Parathyroid adenoma (tissue), 2 donors: ENCODE measurements at regions not wholly inside any gene's neighbourhood (a gene's known extent, or its start where the extent isn't known, plus 50 kb on each side); places are given as distances from the start of the nearest gene placed in this dataset.

Source experiments
- H2AFZ ChIP-seq: fragments of 300-600 bp; sonication (generic); one replicate; pipeline ENCODE4 v1.7.0; 2017; ENCODE audit warnings: antibody characterized with exemption, mild to moderate bottlenecking
- H3K27ac ChIP-seq: fragments of 300-600 bp; sonication (generic); one replicate; pipeline ENCODE4 v1.7.0; 2017
- H3K27me3 ChIP-seq: fragments of 300-600 bp; sonication (generic); one replicate; pipeline ENCODE4 v1.7.0; 2017; ENCODE audit warnings: low read length; ENCODE audit not compliant: control insufficient read depth, insufficient read depth
- H3K36me3 ChIP-seq: fragments of 300-600 bp; sonication (generic); one replicate; pipeline ENCODE4 v1.7.0; 2017; ENCODE audit warnings: low read length; ENCODE audit not compliant: control insufficient read depth, insufficient read depth
- H3K4me1 ChIP-seq: fragments of 300-600 bp; sonication (generic); one replicate; pipeline ENCODE4 v1.7.0; 2017; ENCODE audit warnings: control low read depth
- H3K4me2 ChIP-seq: fragments of 300-600 bp; sonication (generic); one replicate; pipeline ENCODE4 v1.7.0; 2017; ENCODE audit warnings: low read length
- H3K4me3 ChIP-seq: fragments of 300-600 bp; sonication (generic); one replicate; pipeline ENCODE4 v1.7.0; 2017; ENCODE audit warnings: low read depth, low read length
- H3K79me2 ChIP-seq: fragments of 300-600 bp; sonication (generic); one replicate; pipeline ENCODE4 v1.7.0; 2017; ENCODE audit warnings: control low read depth
- H3K9ac ChIP-seq: fragments of 300-600 bp; sonication (generic); one replicate; pipeline ENCODE4 v1.7.0; 2017; ENCODE audit warnings: mild to moderate bottlenecking
- H3K9me3 ChIP-seq: fragments of 300-600 bp; sonication (generic); one replicate; pipeline ENCODE4 v1.7.0; 2017; ENCODE audit warnings: low read length; ENCODE audit not compliant: control insufficient read depth
- TF ChIP-seq, protein P1 (sequence below): fragments of 300-600 bp; sonication (generic); IDR thresholded peaks from one replicate; pipeline ENCODE4 v1.7.0; 2017; ENCODE audit warnings: antibody characterized with exemption, mild to moderate bottlenecking
- donor health status: primary hyperparathyroidism.

DNA sequence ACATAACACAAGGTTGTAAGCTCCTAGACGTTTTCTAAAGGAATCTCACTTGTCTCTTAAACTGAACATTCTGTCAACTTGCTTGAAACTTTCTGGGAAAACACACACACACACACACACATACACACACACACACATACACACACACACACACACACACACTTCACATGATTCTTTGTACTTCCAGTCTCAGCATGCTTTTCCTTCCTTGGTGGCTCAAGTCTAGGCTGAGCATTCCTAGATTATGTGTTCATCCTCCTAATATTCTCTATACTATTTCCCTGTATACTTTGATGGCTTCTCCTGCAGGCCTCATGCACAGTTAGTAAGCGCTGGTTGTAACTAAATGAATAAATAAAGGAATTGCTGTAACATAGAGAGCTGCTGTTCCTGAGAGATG is 372.1 kb downstream of the PTPRC start:
- Histone ChIP-seq H3K4me1 (no peaks in the 10 kb centered on the region), H3K36me3 (no peaks in the 10 kb centered on the region), H3K79me2 (no peaks in the 10 kb centered on the region), H3K27ac (no peak overlapping the region), H3K27me3 (no peaks in the 10 kb centered on the region), H3K4me3 (no peak overlapping the region), H3K4me2 (no peak overlapping the region), H3K9me3 (no peaks in the 10 kb centered on the region), H2AFZ (no peak overlapping the region), H3K9ac (no peak overlapping the region)
- TF ChIP-seq, protein P1, sequence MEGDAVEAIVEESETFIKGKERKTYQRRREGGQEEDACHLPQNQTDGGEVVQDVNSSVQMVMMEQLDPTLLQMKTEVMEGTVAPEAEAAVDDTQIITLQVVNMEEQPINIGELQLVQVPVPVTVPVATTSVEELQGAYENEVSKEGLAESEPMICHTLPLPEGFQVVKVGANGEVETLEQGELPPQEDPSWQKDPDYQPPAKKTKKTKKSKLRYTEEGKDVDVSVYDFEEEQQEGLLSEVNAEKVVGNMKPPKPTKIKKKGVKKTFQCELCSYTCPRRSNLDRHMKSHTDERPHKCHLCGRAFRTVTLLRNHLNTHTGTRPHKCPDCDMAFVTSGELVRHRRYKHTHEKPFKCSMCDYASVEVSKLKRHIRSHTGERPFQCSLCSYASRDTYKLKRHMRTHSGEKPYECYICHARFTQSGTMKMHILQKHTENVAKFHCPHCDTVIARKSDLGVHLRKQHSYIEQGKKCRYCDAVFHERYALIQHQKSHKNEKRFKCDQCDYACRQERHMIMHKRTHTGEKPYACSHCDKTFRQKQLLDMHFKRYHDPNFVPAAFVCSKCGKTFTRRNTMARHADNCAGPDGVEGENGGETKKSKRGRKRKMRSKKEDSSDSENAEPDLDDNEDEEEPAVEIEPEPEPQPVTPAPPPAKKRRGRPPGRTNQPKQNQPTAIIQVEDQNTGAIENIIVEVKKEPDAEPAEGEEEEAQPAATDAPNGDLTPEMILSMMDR = no peak

DNA sequence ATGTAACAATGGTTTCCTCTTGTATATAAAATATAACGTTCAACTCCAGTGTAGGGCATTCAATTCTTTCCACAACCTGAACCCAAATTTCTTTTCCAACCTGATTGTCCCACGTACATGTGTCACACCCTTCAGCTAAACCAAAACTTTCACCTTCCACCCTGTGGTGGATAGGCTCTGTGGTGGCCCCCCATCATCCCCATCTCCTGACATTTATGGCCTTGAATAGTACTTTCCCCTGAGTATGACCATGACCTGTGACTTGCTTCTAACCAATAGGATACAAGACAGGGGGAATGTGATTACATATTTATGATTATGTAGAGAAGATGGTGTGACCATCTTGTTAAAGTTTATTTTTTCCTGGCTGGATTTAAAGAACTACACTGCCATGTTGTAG is 377.0 kb downstream of the PTPRC start:
- H3K4me1 ChIP-seq = no peaks in the 10 kb centered on the region
- TF ChIP-seq, protein P1 = no peak
- no peak overlapping the region for H3K4me3 ChIP-seq
- no peaks in the 10 kb centered on the region for H3K36me3 ChIP-seq
- H2AFZ ChIP-seq = no peak overlapping the region
- H3K27me3 ChIP-seq = no peaks in the 10 kb centered on the region
- H3K9ac ChIP-seq = no peak overlapping the region
- no peaks in the 10 kb centered on the region for H3K79me2 ChIP-seq
- no peak overlapping the region for H3K4me2 ChIP-seq
- H3K27ac ChIP-seq = no peak overlapping the region
- H3K9me3 ChIP-seq = no peaks in the 10 kb centered on the region

DNA sequence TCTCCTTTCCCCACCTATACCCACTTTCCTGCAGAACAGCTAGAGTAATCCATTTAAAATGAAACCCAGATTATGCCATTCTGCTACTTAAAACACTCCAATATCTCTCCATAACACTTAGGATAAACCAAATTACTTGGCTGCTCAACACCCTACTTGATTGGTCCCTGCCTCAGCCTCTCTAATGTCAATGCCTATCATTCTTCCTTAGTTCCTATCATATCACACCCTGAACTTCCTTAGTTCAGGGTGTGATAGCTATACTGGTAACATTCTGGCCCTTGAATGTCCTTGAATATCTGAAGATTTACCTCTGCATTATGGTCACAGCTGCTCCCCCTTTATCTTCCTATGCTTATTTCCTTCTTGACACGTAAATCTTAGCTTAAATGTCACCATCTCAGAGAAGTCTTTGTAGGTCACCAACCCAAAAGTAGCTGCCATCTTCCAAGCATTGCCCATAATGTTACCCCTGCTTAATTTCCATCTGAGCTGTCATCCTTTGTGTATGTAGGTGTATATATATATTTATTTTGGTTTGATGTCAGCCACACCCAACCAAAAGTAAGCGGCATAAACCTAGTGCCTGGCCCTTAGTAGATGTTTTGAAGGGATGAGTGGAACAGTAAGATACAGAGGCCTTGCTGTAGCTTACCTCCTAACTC is 379.8 kb downstream of the PTPRC start:
- no peaks in the 10 kb centered on the region for H3K27me3 ChIP-seq
- H3K27ac ChIP-seq = no peak overlapping the region
- H3K4me3 ChIP-seq = no peak overlapping the region
- no peaks in the 10 kb centered on the region for H3K36me3 ChIP-seq
- no peaks in the 10 kb centered on the region for H3K9me3 ChIP-seq
- no peak overlapping the region for H3K4me2 ChIP-seq
- TF ChIP-seq, protein P1 = no peak
- no peak overlapping the region for H3K9ac ChIP-seq
- H3K79me2 ChIP-seq = no peaks in the 10 kb centered on the region
- no peaks in the 10 kb centered on the region for H3K4me1 ChIP-seq
- no peak overlapping the region for H2AFZ ChIP-seq

DNA sequence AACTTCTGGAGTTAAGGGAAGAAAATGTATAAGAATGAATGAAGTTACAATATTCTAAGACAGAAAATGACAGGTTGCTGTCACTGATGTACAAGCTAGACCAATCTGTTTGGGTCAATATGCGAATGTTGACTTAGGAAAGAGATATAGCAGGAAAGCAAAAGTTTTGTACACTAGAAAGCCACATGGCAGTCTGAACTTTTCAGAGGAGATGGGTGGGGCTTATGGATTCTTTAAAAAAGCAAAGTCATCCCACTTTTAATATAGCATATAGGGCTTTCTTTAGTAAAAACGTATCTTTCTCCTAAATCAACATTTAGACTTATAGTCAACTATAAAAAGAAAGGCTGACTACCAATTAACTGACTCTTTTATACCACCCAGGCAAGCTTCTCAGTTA is 381.2 kb downstream of the PTPRC start:
- H3K4me2 ChIP-seq = no peak overlapping the region
- no peak overlapping the region for H2AFZ ChIP-seq
- H3K27me3 ChIP-seq = no peaks in the 10 kb centered on the region
- H3K4me3 ChIP-seq = no peak overlapping the region
- H3K9me3 ChIP-seq = no peaks in the 10 kb centered on the region
- H3K9ac ChIP-seq = no peak overlapping the region
- H3K79me2 ChIP-seq = no peaks in the 10 kb centered on the region
- TF ChIP-seq, protein P1 = no peak
- H3K4me1 ChIP-seq = no peaks in the 10 kb centered on the region
- no peaks in the 10 kb centered on the region for H3K36me3 ChIP-seq
- no peak overlapping the region for H3K27ac ChIP-seq

DNA sequence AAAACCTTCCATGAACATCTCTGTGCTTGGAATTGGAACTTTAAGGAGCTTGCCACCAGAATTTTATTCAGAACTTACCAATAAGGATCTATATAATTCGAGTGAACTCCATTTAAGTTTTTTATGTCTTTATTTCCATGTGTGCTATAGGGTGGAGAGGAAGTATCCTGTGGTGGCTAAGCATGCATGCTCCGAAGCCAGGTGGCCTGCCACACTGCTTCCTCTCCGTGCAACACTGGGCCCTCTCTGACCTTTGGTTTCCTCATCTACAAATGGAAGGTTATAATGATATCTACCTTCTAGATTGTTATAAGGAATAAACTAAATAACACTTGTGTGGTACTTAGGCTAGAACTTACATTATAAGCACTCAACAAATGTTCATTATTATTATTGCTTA is 382.1 kb downstream of the PTPRC start:
- TF ChIP-seq, protein P1 = no peak
- H3K27me3 ChIP-seq = no peaks in the 10 kb centered on the region
- H3K4me2 ChIP-seq = no peak overlapping the region
- no peak overlapping the region for H2AFZ ChIP-seq
- no peaks in the 10 kb centered on the region for H3K79me2 ChIP-seq
- no peaks in the 10 kb centered on the region for H3K4me1 ChIP-seq
- H3K36me3 ChIP-seq = no peaks in the 10 kb centered on the region
- H3K9me3 ChIP-seq = no peaks in the 10 kb centered on the region
- H3K27ac ChIP-seq = no peak overlapping the region
- no peak overlapping the region for H3K4me3 ChIP-seq
- H3K9ac ChIP-seq = no peak overlapping the region
